HEK293 (cell line): ENCODE measurements at regions not wholly inside any gene's neighbourhood (a gene's known extent, or its start where the extent isn't known, plus 50 kb on each side); places are given as distances from the start of the nearest gene placed in this dataset.

Source experiments
- BCL11A ChIP-seq: fragments of 450-650 bp; formaldehyde crosslinking; IDR thresholded peaks from 2 replicates; pipeline ENCODE4 v1.5.1; 2016; ENCODE audit warnings: low read depth, missing biosample characterization, missing genetic modification characterization
- ZNF398 ChIP-seq: fragments of 450-650 bp; formaldehyde crosslinking; IDR thresholded peaks from 2 replicates; pipeline ENCODE4 v1.5.1; 2017; ENCODE audit warnings: missing biosample characterization, missing genetic modification characterization
- TF ChIP-seq, protein P1 (sequence below): fragments of 450-650 bp; formaldehyde crosslinking; IDR thresholded peaks from 2 replicates; pipeline ENCODE4 v1.5.1; 2016; ENCODE audit warnings: missing biosample characterization, missing genetic modification characterization
- TF ChIP-seq, protein P2 (sequence below): fragments of 450-650 bp; formaldehyde crosslinking; IDR thresholded peaks from 2 replicates; pipeline ENCODE4 v1.5.1; 2016; ENCODE audit warnings: missing biosample characterization, missing genetic modification characterization, low read depth

DNA sequence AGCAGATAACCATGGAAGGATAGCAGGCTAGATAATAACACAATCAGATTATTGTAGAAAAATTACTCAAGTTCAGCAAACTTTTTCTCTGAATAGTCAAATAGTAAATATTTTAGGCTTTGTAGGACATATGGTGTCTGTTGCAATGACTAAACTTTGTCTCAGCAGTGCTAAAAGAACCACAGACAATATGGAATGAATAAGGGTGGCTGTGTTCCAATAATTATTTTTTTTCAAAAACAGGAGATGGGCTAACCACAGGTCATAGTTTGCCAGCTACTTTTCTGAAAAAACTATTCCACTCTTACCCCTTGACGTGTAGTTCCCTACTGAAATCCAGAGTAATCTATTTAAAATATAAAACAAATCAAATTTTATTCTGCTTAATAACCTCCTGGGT lies 153.9 kb upstream of the LRRC4C start:
- TF ChIP-seq, protein P1, sequence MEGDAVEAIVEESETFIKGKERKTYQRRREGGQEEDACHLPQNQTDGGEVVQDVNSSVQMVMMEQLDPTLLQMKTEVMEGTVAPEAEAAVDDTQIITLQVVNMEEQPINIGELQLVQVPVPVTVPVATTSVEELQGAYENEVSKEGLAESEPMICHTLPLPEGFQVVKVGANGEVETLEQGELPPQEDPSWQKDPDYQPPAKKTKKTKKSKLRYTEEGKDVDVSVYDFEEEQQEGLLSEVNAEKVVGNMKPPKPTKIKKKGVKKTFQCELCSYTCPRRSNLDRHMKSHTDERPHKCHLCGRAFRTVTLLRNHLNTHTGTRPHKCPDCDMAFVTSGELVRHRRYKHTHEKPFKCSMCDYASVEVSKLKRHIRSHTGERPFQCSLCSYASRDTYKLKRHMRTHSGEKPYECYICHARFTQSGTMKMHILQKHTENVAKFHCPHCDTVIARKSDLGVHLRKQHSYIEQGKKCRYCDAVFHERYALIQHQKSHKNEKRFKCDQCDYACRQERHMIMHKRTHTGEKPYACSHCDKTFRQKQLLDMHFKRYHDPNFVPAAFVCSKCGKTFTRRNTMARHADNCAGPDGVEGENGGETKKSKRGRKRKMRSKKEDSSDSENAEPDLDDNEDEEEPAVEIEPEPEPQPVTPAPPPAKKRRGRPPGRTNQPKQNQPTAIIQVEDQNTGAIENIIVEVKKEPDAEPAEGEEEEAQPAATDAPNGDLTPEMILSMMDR = no peak
- TF ChIP-seq BCL11A (tag by site-specific recombination) = no peak
- no peak for TF ChIP-seq ZNF398 (tag by site-specific recombination)
- TF ChIP-seq, protein P2, sequence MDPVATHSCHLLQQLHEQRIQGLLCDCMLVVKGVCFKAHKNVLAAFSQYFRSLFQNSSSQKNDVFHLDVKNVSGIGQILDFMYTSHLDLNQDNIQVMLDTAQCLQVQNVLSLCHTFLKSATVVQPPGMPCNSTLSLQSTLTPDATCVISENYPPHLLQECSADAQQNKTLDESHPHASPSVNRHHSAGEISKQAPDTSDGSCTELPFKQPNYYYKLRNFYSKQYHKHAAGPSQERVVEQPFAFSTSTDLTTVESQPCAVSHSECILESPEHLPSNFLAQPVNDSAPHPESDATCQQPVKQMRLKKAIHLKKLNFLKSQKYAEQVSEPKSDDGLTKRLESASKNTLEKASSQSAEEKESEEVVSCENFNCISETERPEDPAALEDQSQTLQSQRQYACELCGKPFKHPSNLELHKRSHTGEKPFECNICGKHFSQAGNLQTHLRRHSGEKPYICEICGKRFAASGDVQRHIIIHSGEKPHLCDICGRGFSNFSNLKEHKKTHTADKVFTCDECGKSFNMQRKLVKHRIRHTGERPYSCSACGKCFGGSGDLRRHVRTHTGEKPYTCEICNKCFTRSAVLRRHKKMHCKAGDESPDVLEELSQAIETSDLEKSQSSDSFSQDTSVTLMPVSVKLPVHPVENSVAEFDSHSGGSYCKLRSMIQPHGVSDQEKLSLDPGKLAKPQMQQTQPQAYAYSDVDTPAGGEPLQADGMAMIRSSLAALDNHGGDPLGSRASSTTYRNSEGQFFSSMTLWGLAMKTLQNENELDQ (tag by site-specific recombination) = no peak
